ENCODE measurements at regions not wholly inside any gene's neighbourhood (a gene's known extent, or its start where the extent isn't known, plus 50 kb on each side); places are given as distances from the start of the nearest gene placed in this dataset.

- DNase-seq (ENCODE audit: low read depth), result no peak
- no peak for TF ChIP-seq CTCF (conservative IDR thresholded peaks at IDR 0.05; ENCODE audit: control insufficient read depth, insufficient read depth, low read depth, low read length)
- H3K4me3 ChIP-seq (ENCODE audit: control insufficient read depth, low read depth, low read length), result no peak overlapping the region
Observed at GRCh38 chr11:116271479-116271878, 501.3 kb downstream of the BUD13 start.

- no peak for TF ChIP-seq CTCF (conservative IDR thresholded peaks at IDR 0.05; ENCODE audit: control insufficient read depth, insufficient read depth, low read depth, low read length)
Observed at GRCh38 chr11:116267146-116267545, 505.6 kb downstream of the BUD13 start.

DNA sequence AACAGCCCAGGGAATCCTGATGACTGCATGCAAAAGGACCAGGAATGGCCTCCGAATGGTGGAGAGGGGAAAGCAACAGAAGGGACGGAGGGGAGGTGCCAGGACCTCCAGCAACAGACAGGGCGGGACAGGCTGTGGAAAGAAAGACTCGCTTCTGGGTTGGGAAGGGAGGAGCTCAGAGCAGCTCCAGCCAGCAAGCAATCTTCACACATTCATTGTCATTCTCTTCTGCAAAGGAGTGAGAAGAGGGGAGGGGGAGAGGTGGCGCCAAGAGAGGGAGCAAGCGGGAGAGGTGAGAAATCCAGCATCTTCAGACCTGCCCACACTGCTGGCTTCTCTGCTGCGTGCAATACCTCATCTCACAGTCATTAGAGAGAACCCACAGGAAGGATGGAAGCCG, 509.0 kb downstream of the BUD13 start:
- no peak for TF ChIP-seq CTCF (conservative IDR thresholded peaks at IDR 0.05; ENCODE audit: control insufficient read depth, insufficient read depth, low read depth, low read length)
- no peak overlapping the region for H3K4me3 ChIP-seq (ENCODE audit: control insufficient read depth, low read depth, low read length)
- no peak for DNase-seq (ENCODE audit: low read depth)

More at GRCh38 chr11:116267146-116267545, 505.6 kb downstream of the BUD13 start:
- DNase-seq (ENCODE audit: low read depth), result no peak
- H3K4me3 ChIP-seq (ENCODE audit: control insufficient read depth, low read depth, low read length), result no peak overlapping the region

DNA sequence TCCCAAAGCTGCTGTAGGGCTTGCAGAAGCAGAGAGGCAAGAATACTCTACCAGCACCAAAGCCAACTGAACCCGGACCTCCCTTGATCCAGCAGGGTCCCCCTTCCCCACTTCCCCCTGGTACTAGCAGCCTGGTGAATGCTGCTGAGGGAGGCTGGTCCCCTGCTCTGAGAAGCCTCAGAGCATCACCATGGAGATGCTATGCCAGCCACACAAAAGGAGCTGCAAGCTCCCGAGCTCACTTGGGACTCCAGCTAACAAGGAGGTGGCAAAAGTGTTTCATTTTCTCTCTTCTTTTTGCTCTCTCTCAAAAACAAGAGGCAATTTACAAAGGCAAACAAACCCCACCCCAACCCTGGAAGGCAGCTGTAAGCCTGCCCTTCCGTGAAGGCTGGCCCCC, 509.8 kb downstream of the BUD13 start:
- no peak for TF ChIP-seq CTCF (conservative IDR thresholded peaks at IDR 0.05; ENCODE audit: control insufficient read depth, insufficient read depth, low read depth, low read length)
- DNase-seq (ENCODE audit: low read depth), result no peak
- H3K4me3 ChIP-seq (ENCODE audit: control insufficient read depth, low read depth, low read length), result no peak overlapping the region

GRCh38 chr11:116262370-116262769, 510.4 kb downstream of the BUD13 start:
- no peak overlapping the region for H3K4me3 ChIP-seq (ENCODE audit: control insufficient read depth, low read depth, low read length)
- no peak for TF ChIP-seq CTCF (conservative IDR thresholded peaks at IDR 0.05; ENCODE audit: control insufficient read depth, insufficient read depth, low read depth, low read length)
- DNase-seq (ENCODE audit: low read depth), result no peak

GRCh38 chr11:116261606-116262005, 511.2 kb downstream of the BUD13 start:
- TF ChIP-seq CTCF (conservative IDR thresholded peaks at IDR 0.05; ENCODE audit: control insufficient read depth, insufficient read depth, low read depth, low read length), result no peak

DNA sequence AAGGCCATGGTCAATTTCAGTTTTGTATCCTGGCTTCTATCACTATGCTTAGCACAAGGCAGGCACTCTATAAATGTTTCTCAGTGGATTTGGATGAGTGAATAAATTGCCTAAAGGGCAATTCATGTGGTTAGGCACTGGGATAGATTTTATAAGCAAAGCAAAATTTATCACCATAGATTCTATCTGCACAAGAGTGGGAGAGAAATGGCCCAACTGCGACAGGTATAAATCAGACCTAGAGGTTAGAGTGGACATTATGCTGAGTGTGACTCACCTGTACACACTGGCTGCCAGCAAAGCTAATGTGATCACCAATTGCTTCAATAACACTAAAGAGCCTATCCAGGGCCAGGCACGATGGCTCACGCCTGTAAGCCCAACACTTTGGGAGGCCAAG, 514.0 kb downstream of the BUD13 start:
- no peak overlapping the region for H3K4me3 ChIP-seq (ENCODE audit: control insufficient read depth, low read depth, low read length)
- no peak for DNase-seq (ENCODE audit: low read depth)
- no peak for TF ChIP-seq CTCF (conservative IDR thresholded peaks at IDR 0.05; ENCODE audit: control insufficient read depth, insufficient read depth, low read depth, low read length)

More at GRCh38 chr11:116261606-116262005, 511.2 kb downstream of the BUD13 start:
- no peak overlapping the region for H3K4me3 ChIP-seq (ENCODE audit: control insufficient read depth, low read depth, low read length)
- no peak for DNase-seq (ENCODE audit: low read depth)

Measured in fibroblast of mammary gland (primary cell).